Panc1 (cell line): ENCODE measurements at regions not wholly inside any gene's neighbourhood (a gene's known extent, or its start where the extent isn't known, plus 50 kb on each side); places are given as distances from the start of the nearest gene placed in this dataset.

Source experiments
- ATAC-seq: fragments of 200-7000 bp; cut with Tn5 transposase; 2 replicates; pipeline ENCODE4 v1.9.1; 2020; ENCODE audit warnings: mild to moderate bottlenecking, moderate library complexity
- BruUV-seq: library from RNA; stranded (reverse); fragments of 400-500 nt; replicated peaks from 2 replicates; lab custom pipeline; 2021; lab: Mats Ljungman, UMichigan
- CTCF ChIA-PET: fragments of 300-600 bp; sonication (Branson Sonifier 250); formaldehyde crosslinking; loops from one replicate; lab custom pipeline; 2022; ENCODE audit warnings: antibody characterized with exemption; lab: Charles Lee
- POLR2A ChIA-PET: fragments of 300-600 bp; sonication (Branson Sonifier 250); formaldehyde crosslinking; loops from one replicate; lab custom pipeline; 2022; ENCODE audit warnings: antibody characterized with exemption; lab: Charles Lee
- DNase-seq: peaks from one replicate; pipeline ENCODE4 v3.0.0-alpha.2; 2010; ENCODE audit warnings: low read depth, low spot score
- H3K27ac ChIP-seq: 2 replicates; pipeline ENCODE4 v1.5.1; 2011; ENCODE audit warnings: mild to moderate bottlenecking, low read length, inconsistent platforms
- H3K27me3 ChIP-seq: fragments of 200-500 bp; sonication (Bioruptor generic); 2 replicates; pipeline ENCODE4 v1.6.0; 2014; ENCODE audit warnings: low read length, inconsistent platforms; ENCODE audit not compliant: control insufficient read depth, insufficient read depth
- H3K36me3 ChIP-seq: fragments of 200-500 bp; sonication (Bioruptor generic); 2 replicates; pipeline ENCODE4 v1.5.1; 2014; ENCODE audit warnings: inconsistent platforms, mild to moderate bottlenecking, low read length, moderate library complexity; ENCODE audit not compliant: control insufficient read depth, insufficient read depth
- H3K4me1 ChIP-seq: 2 replicates; pipeline ENCODE4 v1.5.1; 2011; ENCODE audit warnings: inconsistent platforms, mild to moderate bottlenecking, low read length, moderate library complexity; ENCODE audit not compliant: control insufficient read depth, insufficient read depth
- H3K4me3 ChIP-seq, 2 experiments: 2 replicates each; pipeline ENCODE4 v1.5.1; 2011 to 2012; ENCODE audit warnings: low read depth in 2 of 2, low read length in 2 of 2, mild to moderate bottlenecking in 2 of 2, inconsistent platforms in 1 of 2, moderate library complexity in 1 of 2
- H3K9me3 ChIP-seq: fragments of 200-500 bp; sonication (Bioruptor generic); 2 replicates; pipeline ENCODE4 v1.5.1; 2014; ENCODE audit warnings: low read depth, mild to moderate bottlenecking, inconsistent platforms, low read length, moderate library complexity; ENCODE audit not compliant: control insufficient read depth, insufficient read depth
- POLR2AphosphoS5 ChIP-seq: IDR thresholded peaks from 2 replicates; pipeline ENCODE4 v1.6.1; 2012; ENCODE audit warnings: mild to moderate bottlenecking, low read depth, low read length, moderate library complexity
- SIN3A ChIP-seq: IDR thresholded peaks from 2 replicates; pipeline ENCODE4 v1.6.1; 2012; ENCODE audit warnings: low read depth, mild to moderate bottlenecking, low read length, moderate library complexity, borderline replicate concordance; ENCODE audit not compliant: insufficient read depth
- TCF7L2 ChIP-seq: IDR thresholded peaks from 2 replicates; pipeline ENCODE4 v1.6.1; 2011; ENCODE audit warnings: mild to moderate bottlenecking, low read depth, low read length, inconsistent platforms
- in situ Hi-C: cut with HindIII; loops from 2 replicates; pipeline ENCODE4 v1.10.0; 2016; ENCODE audit warnings: low sequenced_read_pairs, low pct_unique_long_range_greater_than_20kb
- intact Hi-C: fragments of 100-400 bp; cut with micrococcal nuclease; formaldehyde crosslinking; loops from one replicate; pipeline ENCODE4 v1.10.0; 2022; ENCODE audit not compliant: unreplicated experiment
- TF ChIP-seq, protein P1 (sequence below), 2 experiments: IDR thresholded peaks; 2 replicates each; pipeline ENCODE4 v1.6.1; 2011 to 2012; ENCODE audit warnings: low read depth in 2 of 2, control low read depth in 1 of 2, low read length in 1 of 2, mild to moderate bottlenecking in 1 of 2, moderate library complexity in 1 of 2; ENCODE audit not compliant: insufficient read depth in 1 of 2
- TF ChIP-seq, protein P2 (sequence below): fragments of 450-650 bp; IDR thresholded peaks from 2 replicates; pipeline ENCODE4 v1.5.1; 2017; ENCODE audit warnings: mild to moderate bottlenecking

DNA sequence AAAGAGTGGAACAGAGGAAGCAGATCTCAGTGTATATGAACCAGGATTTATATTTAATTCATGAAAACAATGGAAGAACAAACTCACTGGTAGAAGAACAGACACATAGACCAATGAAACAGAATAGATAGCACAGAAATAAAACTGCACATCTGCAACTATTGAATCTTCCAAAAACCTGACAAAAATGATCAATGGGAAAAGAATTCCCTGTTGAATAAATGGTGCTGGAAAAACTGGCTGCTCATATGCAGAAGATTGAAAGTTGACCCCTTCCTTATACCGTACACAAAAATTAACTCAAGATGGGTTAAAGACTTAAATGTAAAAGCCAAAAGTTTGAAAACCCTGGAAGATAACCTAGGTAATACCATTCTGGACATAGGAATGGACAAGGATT, 391.0 kb downstream of the MAGEB5 start:
- no peaks in the 10 kb centered on the region for H3K4me1 ChIP-seq
- no peak overlapping the region for H3K4me3 ChIP-seq
- BruUV-seq, result no TSS peak
- ATAC-seq (no peak), DNase-seq (no peak)
- ChIA-PET CTCF (no interaction called here), POLR2A (no interaction called here)
- intact Hi-C loops, result no loop called here
- no peaks in the 10 kb centered on the region for H3K9me3 ChIP-seq
- in situ Hi-C loops, result no loop called here
- TF ChIP-seq TCF7L2 (no peak), POLR2AphosphoS5 (no peak), SIN3A (no peak)
- TF ChIP-seq, protein P1, sequence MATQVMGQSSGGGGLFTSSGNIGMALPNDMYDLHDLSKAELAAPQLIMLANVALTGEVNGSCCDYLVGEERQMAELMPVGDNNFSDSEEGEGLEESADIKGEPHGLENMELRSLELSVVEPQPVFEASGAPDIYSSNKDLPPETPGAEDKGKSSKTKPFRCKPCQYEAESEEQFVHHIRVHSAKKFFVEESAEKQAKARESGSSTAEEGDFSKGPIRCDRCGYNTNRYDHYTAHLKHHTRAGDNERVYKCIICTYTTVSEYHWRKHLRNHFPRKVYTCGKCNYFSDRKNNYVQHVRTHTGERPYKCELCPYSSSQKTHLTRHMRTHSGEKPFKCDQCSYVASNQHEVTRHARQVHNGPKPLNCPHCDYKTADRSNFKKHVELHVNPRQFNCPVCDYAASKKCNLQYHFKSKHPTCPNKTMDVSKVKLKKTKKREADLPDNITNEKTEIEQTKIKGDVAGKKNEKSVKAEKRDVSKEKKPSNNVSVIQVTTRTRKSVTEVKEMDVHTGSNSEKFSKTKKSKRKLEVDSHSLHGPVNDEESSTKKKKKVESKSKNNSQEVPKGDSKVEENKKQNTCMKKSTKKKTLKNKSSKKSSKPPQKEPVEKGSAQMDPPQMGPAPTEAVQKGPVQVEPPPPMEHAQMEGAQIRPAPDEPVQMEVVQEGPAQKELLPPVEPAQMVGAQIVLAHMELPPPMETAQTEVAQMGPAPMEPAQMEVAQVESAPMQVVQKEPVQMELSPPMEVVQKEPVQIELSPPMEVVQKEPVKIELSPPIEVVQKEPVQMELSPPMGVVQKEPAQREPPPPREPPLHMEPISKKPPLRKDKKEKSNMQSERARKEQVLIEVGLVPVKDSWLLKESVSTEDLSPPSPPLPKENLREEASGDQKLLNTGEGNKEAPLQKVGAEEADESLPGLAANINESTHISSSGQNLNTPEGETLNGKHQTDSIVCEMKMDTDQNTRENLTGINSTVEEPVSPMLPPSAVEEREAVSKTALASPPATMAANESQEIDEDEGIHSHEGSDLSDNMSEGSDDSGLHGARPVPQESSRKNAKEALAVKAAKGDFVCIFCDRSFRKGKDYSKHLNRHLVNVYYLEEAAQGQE (IDR thresholded peaks at IDR 0.05; ENCODE audit: insufficient read depth in 1 of 2, low read depth in 2 of 2, low read length in 1 of 2), result no peak
- TF ChIP-seq, protein P2, sequence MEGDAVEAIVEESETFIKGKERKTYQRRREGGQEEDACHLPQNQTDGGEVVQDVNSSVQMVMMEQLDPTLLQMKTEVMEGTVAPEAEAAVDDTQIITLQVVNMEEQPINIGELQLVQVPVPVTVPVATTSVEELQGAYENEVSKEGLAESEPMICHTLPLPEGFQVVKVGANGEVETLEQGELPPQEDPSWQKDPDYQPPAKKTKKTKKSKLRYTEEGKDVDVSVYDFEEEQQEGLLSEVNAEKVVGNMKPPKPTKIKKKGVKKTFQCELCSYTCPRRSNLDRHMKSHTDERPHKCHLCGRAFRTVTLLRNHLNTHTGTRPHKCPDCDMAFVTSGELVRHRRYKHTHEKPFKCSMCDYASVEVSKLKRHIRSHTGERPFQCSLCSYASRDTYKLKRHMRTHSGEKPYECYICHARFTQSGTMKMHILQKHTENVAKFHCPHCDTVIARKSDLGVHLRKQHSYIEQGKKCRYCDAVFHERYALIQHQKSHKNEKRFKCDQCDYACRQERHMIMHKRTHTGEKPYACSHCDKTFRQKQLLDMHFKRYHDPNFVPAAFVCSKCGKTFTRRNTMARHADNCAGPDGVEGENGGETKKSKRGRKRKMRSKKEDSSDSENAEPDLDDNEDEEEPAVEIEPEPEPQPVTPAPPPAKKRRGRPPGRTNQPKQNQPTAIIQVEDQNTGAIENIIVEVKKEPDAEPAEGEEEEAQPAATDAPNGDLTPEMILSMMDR, result no peak
- H3K27ac ChIP-seq, result no peak overlapping the region
- H3K36me3 ChIP-seq, result no peaks in the 10 kb centered on the region
- no peaks in the 10 kb centered on the region for H3K27me3 ChIP-seq

DNA sequence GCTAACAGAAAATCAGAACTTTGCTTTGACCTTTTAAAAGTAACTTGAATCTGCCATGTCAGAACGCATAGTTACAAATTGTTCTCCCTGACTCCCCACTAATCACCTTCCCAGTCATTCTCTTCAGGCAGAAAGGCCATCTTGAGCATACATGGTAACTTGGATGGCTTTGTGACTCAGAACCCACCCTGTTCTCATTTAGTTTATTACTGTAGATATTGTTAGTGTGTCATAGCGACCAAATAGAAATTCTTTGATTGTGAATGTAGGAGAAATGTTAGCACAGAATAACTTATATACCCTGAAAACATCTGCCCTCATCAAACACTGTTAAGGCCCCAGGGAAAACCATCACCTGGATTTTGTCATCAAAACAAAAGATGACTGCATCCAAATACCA, 382.0 kb downstream of the MAGEB5 start:
- H3K36me3 ChIP-seq, result no peaks in the 10 kb centered on the region
- no TSS peak for BruUV-seq
- in situ Hi-C loops, result no loop called here
- H3K27me3 ChIP-seq, result no peaks in the 10 kb centered on the region
- H3K4me1 ChIP-seq, result no peaks in the 10 kb centered on the region
- TF ChIP-seq, protein P2, result no peak
- no peak for TF ChIP-seq SIN3A
- TF ChIP-seq, protein P1 (IDR thresholded peaks at IDR 0.05; ENCODE audit: insufficient read depth in 1 of 2, low read depth in 2 of 2, low read length in 1 of 2), result no peak
- no peak for TF ChIP-seq POLR2AphosphoS5
- TF ChIP-seq TCF7L2, result no peak
- no peak overlapping the region for H3K4me3 ChIP-seq
- ATAC-seq (no peak), DNase-seq (no peak)
- H3K9me3 ChIP-seq, result no peaks in the 10 kb centered on the region
- ChIA-PET POLR2A (no interaction called here), CTCF (no interaction called here)
- H3K27ac ChIP-seq, result no peak overlapping the region
- intact Hi-C loops, result no loop called here
